ENCODE measurements at regions not wholly inside any gene's neighbourhood (a gene's known extent, or its start where the extent isn't known, plus 50 kb on each side); places are given as distances from the start of the nearest gene placed in this dataset.

GRCh38 chr1:67571901-67572593, 113.0 kb upstream of the GADD45A start:
- TF ChIP-seq, protein P1, sequence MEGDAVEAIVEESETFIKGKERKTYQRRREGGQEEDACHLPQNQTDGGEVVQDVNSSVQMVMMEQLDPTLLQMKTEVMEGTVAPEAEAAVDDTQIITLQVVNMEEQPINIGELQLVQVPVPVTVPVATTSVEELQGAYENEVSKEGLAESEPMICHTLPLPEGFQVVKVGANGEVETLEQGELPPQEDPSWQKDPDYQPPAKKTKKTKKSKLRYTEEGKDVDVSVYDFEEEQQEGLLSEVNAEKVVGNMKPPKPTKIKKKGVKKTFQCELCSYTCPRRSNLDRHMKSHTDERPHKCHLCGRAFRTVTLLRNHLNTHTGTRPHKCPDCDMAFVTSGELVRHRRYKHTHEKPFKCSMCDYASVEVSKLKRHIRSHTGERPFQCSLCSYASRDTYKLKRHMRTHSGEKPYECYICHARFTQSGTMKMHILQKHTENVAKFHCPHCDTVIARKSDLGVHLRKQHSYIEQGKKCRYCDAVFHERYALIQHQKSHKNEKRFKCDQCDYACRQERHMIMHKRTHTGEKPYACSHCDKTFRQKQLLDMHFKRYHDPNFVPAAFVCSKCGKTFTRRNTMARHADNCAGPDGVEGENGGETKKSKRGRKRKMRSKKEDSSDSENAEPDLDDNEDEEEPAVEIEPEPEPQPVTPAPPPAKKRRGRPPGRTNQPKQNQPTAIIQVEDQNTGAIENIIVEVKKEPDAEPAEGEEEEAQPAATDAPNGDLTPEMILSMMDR (conservative IDR thresholded peaks at IDR 0.05): no peak
- Mint-ChIP-seq H3K4me1 (peaks cover 7% of the 10 kb centered on the region), H3K9me3 (no peaks in the 10 kb centered on the region), H3K27ac (ENCODE audit: unreplicated experiment) (no peak overlapping the region), H3K36me3 (ENCODE audit: low read depth) (no peaks in the 10 kb centered on the region), H3K4me3 (no peak overlapping the region), H3K27me3 (ENCODE audit: low read depth) (no peaks in the 10 kb centered on the region)
- no peak for DNase-seq (ENCODE audit: low read depth, low spot score)

DNA sequence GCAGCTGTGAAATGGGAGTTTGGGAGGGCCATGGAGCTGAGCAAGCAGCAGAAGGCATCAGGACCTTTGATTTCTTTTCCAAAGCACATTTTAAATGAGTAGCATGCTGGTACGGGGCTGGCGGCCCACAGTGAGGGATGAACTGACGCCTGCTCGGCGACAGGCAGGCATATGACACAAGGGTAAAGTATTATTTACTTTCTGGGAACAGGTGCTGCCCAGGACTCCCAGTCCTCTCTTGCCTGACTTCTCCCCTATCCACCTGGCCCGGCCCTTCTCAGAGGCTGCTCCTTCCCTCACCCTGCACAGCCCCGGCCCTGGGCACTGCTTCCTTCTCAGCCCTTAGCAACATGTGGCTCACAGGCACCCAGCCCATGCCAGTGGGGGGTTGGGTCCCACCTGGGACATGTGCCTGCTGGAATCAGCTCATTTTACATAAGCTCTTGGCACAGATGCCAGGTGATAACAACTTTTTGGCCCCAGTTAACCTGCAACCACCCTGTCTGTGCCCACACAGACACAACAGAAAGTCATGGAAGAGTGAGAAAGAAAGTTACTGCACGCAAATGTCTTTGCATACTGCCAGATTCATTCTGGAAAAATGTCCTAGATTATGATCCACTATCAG, 112.3 kb upstream of the GADD45A start:
- H3K27ac Mint-ChIP-seq (ENCODE audit: unreplicated experiment): no peak overlapping the region
- no peaks in the 10 kb centered on the region for H3K27me3 Mint-ChIP-seq (ENCODE audit: low read depth)

GRCh38 chr1:67573311-67573872, 111.6 kb upstream of the GADD45A start:
- TF ChIP-seq, protein P1 (conservative IDR thresholded peaks at IDR 0.05): no peak
- Mint-ChIP-seq H3K27ac (ENCODE audit: unreplicated experiment) (peak overlapping the region; percentile 13), H3K4me1 (peaks cover 7% of the 10 kb centered on the region), H3K9me3 (no peaks in the 10 kb centered on the region), H3K4me3 (no peak overlapping the region), H3K36me3 (ENCODE audit: low read depth) (no peaks in the 10 kb centered on the region), H3K27me3 (ENCODE audit: low read depth) (no peaks in the 10 kb centered on the region)
- DNase-seq (ENCODE audit: low read depth, low spot score): no peak

More for the DNA sequence above, 112.3 kb upstream of the GADD45A start:
- H3K4me1 Mint-ChIP-seq: peaks cover 7% of the 10 kb centered on the region
- no peaks in the 10 kb centered on the region for H3K9me3 Mint-ChIP-seq
- TF ChIP-seq, protein P1 (conservative IDR thresholded peaks at IDR 0.05): no peak
- no peaks in the 10 kb centered on the region for H3K36me3 Mint-ChIP-seq (ENCODE audit: low read depth)
- no peak overlapping the region for H3K4me3 Mint-ChIP-seq
- DNase-seq (ENCODE audit: low read depth, low spot score): no peak

GRCh38 chr1:67574221-67574620, 110.8 kb upstream of the GADD45A start:
- TF ChIP-seq, protein P1 (conservative IDR thresholded peaks at IDR 0.05): no peak
- Mint-ChIP-seq H3K4me3 (no peak overlapping the region), H3K27ac (ENCODE audit: unreplicated experiment) (no peak overlapping the region), H3K36me3 (ENCODE audit: low read depth) (no peaks in the 10 kb centered on the region), H3K9me3 (no peaks in the 10 kb centered on the region), H3K4me1 (peaks cover 7% of the 10 kb centered on the region), H3K27me3 (ENCODE audit: low read depth) (no peaks in the 10 kb centered on the region)
- DNase-seq (ENCODE audit: low read depth, low spot score): no peak

- Mint-ChIP-seq H3K9me3 (no peaks in the 10 kb centered on the region), H3K36me3 (ENCODE audit: low read depth) (no peaks in the 10 kb centered on the region), H3K4me3 (no peak overlapping the region), H3K27me3 (ENCODE audit: low read depth) (no peaks in the 10 kb centered on the region), H3K4me1 (peaks cover 7% of the 10 kb centered on the region), H3K27ac (ENCODE audit: unreplicated experiment) (peak overlapping the region; percentile 8)
- TF ChIP-seq, protein P1 (conservative IDR thresholded peaks at IDR 0.05): no peak
- DNase-seq (ENCODE audit: low read depth, low spot score): no peak
Observed at GRCh38 chr1:67575861-67576260, 109.1 kb upstream of the GADD45A start.
